B cell (primary cell): ENCODE measurements at regions not wholly inside any gene's neighbourhood (a gene's known extent, or its start where the extent isn't known, plus 50 kb on each side); places are given as distances from the start of the nearest gene placed in this dataset.

Source experiments
- ATAC-seq: fragments of 200-7000 bp; cut with Tn5 transposase; one replicate; pipeline ENCODE4 v1.10.0; 2021; ENCODE audit warnings: low read depth, mild to moderate bottlenecking, moderate number of reproducible peaks, moderate library complexity
- CTCF ChIA-PET: fragments of 350-600 bp; sonication (Branson Sonifier 250); formaldehyde crosslinking; loops from one replicate; lab custom pipeline; 2021; ENCODE audit warnings: antibody characterized with exemption, inconsistent platforms; lab: Charles Lee
- POLR2A ChIA-PET: fragments of 350-600 bp; sonication (Branson Sonifier 250); formaldehyde crosslinking; loops from one replicate; lab custom pipeline; 2021; ENCODE audit warnings: antibody characterized with exemption; lab: Charles Lee
- DNase-seq: peaks from one replicate; pipeline ENCODE4 v3.0.0; 2013
- H2AFZ ChIP-seq: 2 replicates; pipeline ENCODE4 v1.6.1; 2012; ENCODE audit warnings: mild to moderate bottlenecking, low read depth, low read length; ENCODE audit not compliant: insufficient read depth, poor library complexity, severe bottlenecking
- H3K27ac ChIP-seq, 2 donors: 1 replicate in 1 of 2; 2 replicates in 1 of 2; pipeline ENCODE4 v1.5.1; 2012 to 2013; ENCODE audit warnings: low read length in 2 of 2, mild to moderate bottlenecking in 2 of 2, moderate library complexity in 1 of 2
- H3K27me3 ChIP-seq, 4 experiments: fragments of 200-600 bp in 1 of 4; sonication (generic) in 1 of 4; replicated peaks in 1 of 4; 1 replicate in 2 of 4; 2 replicates in 2 of 4; pipeline versions ENCODE4 v1.6.1 to v1.7.0; 2013 to 2016; ENCODE audit warnings: low read length in 3 of 4, mild to moderate bottlenecking in 2 of 4, mixed read lengths in 1 of 4, moderate library complexity in 1 of 4; ENCODE audit not compliant: insufficient read depth in 4 of 4, control insufficient read depth in 3 of 4; ENCODE audit errors: control extremely low read depth in 1 of 4
- H3K36me3 ChIP-seq, 2 experiments: replicated peaks in 1 of 2; 1 replicate in 1 of 2; 2 replicates in 1 of 2; pipeline versions ENCODE4 v1.6.1 to v1.7.1; 2013; ENCODE audit warnings: low read length in 1 of 2; ENCODE audit not compliant: insufficient read depth in 2 of 2, control insufficient read depth in 1 of 2; ENCODE audit errors: control extremely low read depth in 1 of 2, extremely low read depth in 1 of 2
- H3K4me1 ChIP-seq, 2 donors: fragments of 200-600 bp in 1 of 2; sonication (generic) in 1 of 2; 1 replicate in 1 of 2; 2 replicates in 1 of 2; pipeline versions ENCODE4 v1.5.1 to v1.6.1; 2013 to 2017; ENCODE audit warnings: low read length in 2 of 2; ENCODE audit not compliant: control insufficient read depth in 2 of 2, insufficient read depth in 2 of 2
- H3K4me2 ChIP-seq: replicated peaks from 2 replicates; pipeline ENCODE3; 2012; ENCODE audit warnings: mild to moderate bottlenecking, low read depth, low read length; ENCODE audit not compliant: poor library complexity, severe bottlenecking
- H3K4me3 ChIP-seq, 5 experiments: fragments of 200-600 bp in 1 of 5; sonication (generic) in 1 of 5; 1 replicate in 3 of 5; 2 replicates in 2 of 5; pipeline versions ENCODE4 v1.5.1 to v1.7.0; 2011 to 2016; ENCODE audit warnings: low read length in 4 of 5, mild to moderate bottlenecking in 4 of 5, low read depth in 2 of 5, control low read depth in 1 of 5, moderate library complexity in 1 of 5; ENCODE audit not compliant: insufficient read depth in 1 of 5; ENCODE audit errors: control extremely low read depth in 1 of 5, extremely low read depth in 1 of 5
- H3K79me2 ChIP-seq: fragments of 200-600 bp; sonication (generic); one replicate; pipeline ENCODE4 v1.6.0; 2016; ENCODE audit warnings: low read length; ENCODE audit not compliant: control insufficient read depth, insufficient read depth
- H3K9ac ChIP-seq: fragments of 200-600 bp; sonication (generic); 2 replicates; pipeline ENCODE4 v1.6.1; 2017; ENCODE audit warnings: mild to moderate bottlenecking, low read length, moderate library complexity
- H3K9me3 ChIP-seq, 3 donors: one replicate each; pipeline versions ENCODE4 v1.6.1 to v1.7.1; 2013; ENCODE audit warnings: low read length in 2 of 3; ENCODE audit not compliant: control insufficient read depth in 2 of 3, insufficient read depth in 1 of 3; ENCODE audit errors: control extremely low read depth in 1 of 3
- H4K20me1 ChIP-seq: 2 replicates; pipeline ENCODE4 v1.6.0; 2012; ENCODE audit warnings: mild to moderate bottlenecking, low read length; ENCODE audit not compliant: insufficient read depth, control insufficient read depth, poor library complexity, severe bottlenecking
- H3K27ac Mint-ChIP-seq: one replicate; pipeline ENCODE4 v1.8.0; 2021; ENCODE audit warnings: mixed read lengths
- H3K27me3 Mint-ChIP-seq: one replicate; pipeline ENCODE4 v1.8.0; 2021; ENCODE audit warnings: mixed read lengths
- H3K4me1 Mint-ChIP-seq: one replicate; pipeline ENCODE4 v1.8.0; 2021; ENCODE audit warnings: mixed read lengths
- H3K4me3 Mint-ChIP-seq: one replicate; pipeline ENCODE4 v1.8.0; 2021; ENCODE audit warnings: mixed read lengths
- H3K9me3 Mint-ChIP-seq: one replicate; pipeline ENCODE4 v1.8.0; 2022; ENCODE audit warnings: mixed read lengths; ENCODE audit not compliant: insufficient read depth
- CTCF ChIP-seq: fragments of 200-600 bp; IDR thresholded peaks from one replicate; pipeline ENCODE4 v1.8.0; 2022; ENCODE audit warnings: antibody characterized with exemption, mild to moderate bottlenecking
- EZH2 ChIP-seq: IDR thresholded peaks from 2 replicates; pipeline ENCODE4 v1.6.1; 2012; ENCODE audit warnings: borderline replicate concordance, low read depth, mild to moderate bottlenecking, moderate library complexity, low read length; ENCODE audit not compliant: insufficient read depth, poor library complexity, severe bottlenecking
- WGBS: methylation state at CpG from one replicate; pipeline ENCODE4 v1.1.5; 2013; ENCODE audit warnings: missing lambda C conversion rate; ENCODE audit not compliant: insufficient coverage; 5-methylcytosine and 5-hydroxymethylcytosine counted together
- intact Hi-C: fragments of 100-400 bp; cut with micrococcal nuclease; formaldehyde crosslinking; loops from one replicate; pipeline ENCODE4 v1.10.0; 2022

DNA sequence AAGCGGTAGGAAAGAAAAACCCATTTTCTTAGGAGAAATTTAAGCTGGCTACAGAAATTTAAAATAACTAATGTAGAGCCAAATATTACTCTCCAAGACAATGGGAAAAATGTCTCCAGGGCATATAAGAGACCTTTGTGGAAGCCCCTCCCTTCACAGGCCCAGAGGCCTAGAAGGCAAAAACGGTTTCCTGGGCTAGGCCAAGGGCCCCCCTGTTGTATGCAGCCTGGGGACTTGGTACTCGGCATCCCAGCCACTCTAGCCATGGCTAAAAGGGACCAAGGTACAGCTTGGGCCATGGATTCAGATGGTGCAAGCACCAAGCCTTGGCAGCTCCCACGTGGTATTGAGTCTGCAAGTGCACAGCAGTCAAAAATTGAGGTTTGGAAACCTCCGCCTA is 90.1 kb downstream of the CGGBP1 start:
- H3K9me3 Mint-ChIP-seq: no peaks in the 10 kb centered on the region
- ChIA-PET POLR2A (no interaction called here), CTCF (no interaction called here)
- DNase-seq: no peak
- ATAC-seq: no peak
- Histone ChIP-seq H3K36me3 (no peaks in the 10 kb centered on the region), H3K4me2 (no peak overlapping the region), H3K79me2 (no peaks in the 10 kb centered on the region), H3K4me1 (no peaks in the 10 kb centered on the region), H2AFZ (no peak overlapping the region), H3K9ac (no peak overlapping the region), H3K4me3 (no peak overlapping the region), H3K9me3 (peaks cover 0 to 7% (median 2%) of the 10 kb centered on the region in 3 donors), H3K27ac (no peak overlapping the region), H4K20me1 (no peaks in the 10 kb centered on the region), H3K27me3 (no peaks in the 10 kb centered on the region)
- 83% methylated on average over 4 of the region's 5 CpGs for WGBS
- peaks cover 4% of the 10 kb centered on the region for H3K27me3 Mint-ChIP-seq
- intact Hi-C loops: no loop called here
- H3K4me3 Mint-ChIP-seq: no peak overlapping the region
- TF ChIP-seq CTCF (no peak), EZH2 (no peak)
- no peak overlapping the region for H3K27ac Mint-ChIP-seq
- H3K4me1 Mint-ChIP-seq: no peaks in the 10 kb centered on the region

DNA sequence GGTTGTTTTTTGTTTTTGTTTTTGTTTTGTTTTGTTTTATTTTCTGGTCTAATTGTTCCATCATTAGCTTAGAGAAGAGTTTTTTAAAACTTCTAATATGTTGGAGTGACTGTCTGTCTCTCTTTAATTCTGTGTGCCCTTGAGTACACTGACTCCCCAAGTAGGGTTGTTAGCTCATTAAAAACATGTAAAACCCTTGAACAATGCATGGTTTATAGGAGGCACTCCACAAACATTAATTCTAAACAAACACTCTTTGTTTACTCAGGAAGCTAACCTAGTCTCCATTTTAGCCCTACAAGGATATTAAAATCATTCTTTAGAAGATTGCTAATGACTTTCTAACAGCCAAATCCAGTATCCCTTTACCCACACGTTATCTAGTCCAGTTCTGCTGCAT is 100.5 kb downstream of the CGGBP1 start:
- Histone ChIP-seq H3K4me1 (no peaks in the 10 kb centered on the region), H3K9me3 (no peaks in the 10 kb centered on the region), H4K20me1 (no peaks in the 10 kb centered on the region), H2AFZ (no peak overlapping the region), H3K4me3 (no peak overlapping the region), H3K27ac (no peak overlapping the region), H3K4me2 (no peak overlapping the region), H3K27me3 (no peaks in the 10 kb centered on the region), H3K36me3 (no peaks in the 10 kb centered on the region), H3K79me2 (no peaks in the 10 kb centered on the region), H3K9ac (no peak overlapping the region)
- 60% methylated on average over 1 of the region's 1 CpG for WGBS
- Mint-ChIP-seq H3K4me3 (no peak overlapping the region), H3K9me3 (no peaks in the 10 kb centered on the region), H3K4me1 (no peaks in the 10 kb centered on the region), H3K27ac (no peak overlapping the region), H3K27me3 (peaks cover 14% of the 10 kb centered on the region)
- DNase-seq (no peak), ATAC-seq (no peak)
- CTCF ChIA-PET: no interaction called here
- intact Hi-C loops: no loop called here
- POLR2A ChIA-PET: no interaction called here
- no peak for TF ChIP-seq EZH2
- no peak for TF ChIP-seq CTCF
